ENCODE measurements at regions not wholly inside any gene's neighbourhood (a gene's known extent, or its start where the extent isn't known, plus 50 kb on each side); places are given as distances from the start of the nearest gene placed in this dataset.

GRCh38 chr3:127448161-127448561 lies 142.4 kb downstream of the TPRA1 start:
- no peak for DNase-seq
- no peaks in the 10 kb centered on the region for H3K36me3 Mint-ChIP-seq (ENCODE audit: unreplicated experiment)
- TF ChIP-seq, protein P1, sequence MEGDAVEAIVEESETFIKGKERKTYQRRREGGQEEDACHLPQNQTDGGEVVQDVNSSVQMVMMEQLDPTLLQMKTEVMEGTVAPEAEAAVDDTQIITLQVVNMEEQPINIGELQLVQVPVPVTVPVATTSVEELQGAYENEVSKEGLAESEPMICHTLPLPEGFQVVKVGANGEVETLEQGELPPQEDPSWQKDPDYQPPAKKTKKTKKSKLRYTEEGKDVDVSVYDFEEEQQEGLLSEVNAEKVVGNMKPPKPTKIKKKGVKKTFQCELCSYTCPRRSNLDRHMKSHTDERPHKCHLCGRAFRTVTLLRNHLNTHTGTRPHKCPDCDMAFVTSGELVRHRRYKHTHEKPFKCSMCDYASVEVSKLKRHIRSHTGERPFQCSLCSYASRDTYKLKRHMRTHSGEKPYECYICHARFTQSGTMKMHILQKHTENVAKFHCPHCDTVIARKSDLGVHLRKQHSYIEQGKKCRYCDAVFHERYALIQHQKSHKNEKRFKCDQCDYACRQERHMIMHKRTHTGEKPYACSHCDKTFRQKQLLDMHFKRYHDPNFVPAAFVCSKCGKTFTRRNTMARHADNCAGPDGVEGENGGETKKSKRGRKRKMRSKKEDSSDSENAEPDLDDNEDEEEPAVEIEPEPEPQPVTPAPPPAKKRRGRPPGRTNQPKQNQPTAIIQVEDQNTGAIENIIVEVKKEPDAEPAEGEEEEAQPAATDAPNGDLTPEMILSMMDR (IDR thresholded peaks at IDR 0.05; ENCODE audit: partially characterized antibody, unreplicated experiment), result no peak
- peaks cover 18% of the 10 kb centered on the region for H3K4me1 Mint-ChIP-seq (ENCODE audit: low read depth, unreplicated experiment)
- H3K9me3 Mint-ChIP-seq (ENCODE audit: unreplicated experiment), result peaks cover 7% of the 10 kb centered on the region
- peaks cover 13% of the 10 kb centered on the region for H3K27me3 Mint-ChIP-seq (ENCODE audit: unreplicated experiment)
- no peak overlapping the region for H3K27ac Mint-ChIP-seq (ENCODE audit: unreplicated experiment)
- no peak overlapping the region for H3K4me3 Mint-ChIP-seq (ENCODE audit: unreplicated experiment)

DNA sequence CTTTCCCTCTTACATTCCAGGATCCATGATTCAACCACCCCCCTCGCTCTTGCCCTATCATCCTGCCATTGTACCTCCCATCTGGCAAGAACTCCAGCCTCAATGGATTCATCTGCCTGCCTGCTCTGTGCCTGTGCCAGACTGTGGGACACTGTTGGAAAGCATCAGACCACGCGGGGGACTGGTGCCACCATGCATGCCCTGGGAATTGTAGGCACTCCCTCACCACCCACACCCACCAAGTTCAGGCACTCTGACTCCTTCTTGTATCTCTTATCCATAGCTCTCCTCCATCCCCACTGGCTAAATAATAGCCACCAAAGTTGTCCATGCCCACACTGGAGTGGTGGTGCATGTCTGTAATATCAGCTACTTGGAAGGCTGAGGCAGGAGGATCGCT lies 143.8 kb downstream of the TPRA1 start:
- DNase-seq, result no peak
- Mint-ChIP-seq H3K27me3 (ENCODE audit: unreplicated experiment) (peaks cover 11% of the 10 kb centered on the region), H3K4me3 (ENCODE audit: unreplicated experiment) (no peak overlapping the region), H3K9me3 (ENCODE audit: unreplicated experiment) (peaks cover 3% of the 10 kb centered on the region), H3K27ac (ENCODE audit: unreplicated experiment) (no peak overlapping the region), H3K4me1 (ENCODE audit: low read depth, unreplicated experiment) (peaks cover 12% of the 10 kb centered on the region), H3K36me3 (ENCODE audit: unreplicated experiment) (no peaks in the 10 kb centered on the region)
- TF ChIP-seq, protein P1 (IDR thresholded peaks at IDR 0.05; ENCODE audit: partially characterized antibody, unreplicated experiment), result no peak

DNA sequence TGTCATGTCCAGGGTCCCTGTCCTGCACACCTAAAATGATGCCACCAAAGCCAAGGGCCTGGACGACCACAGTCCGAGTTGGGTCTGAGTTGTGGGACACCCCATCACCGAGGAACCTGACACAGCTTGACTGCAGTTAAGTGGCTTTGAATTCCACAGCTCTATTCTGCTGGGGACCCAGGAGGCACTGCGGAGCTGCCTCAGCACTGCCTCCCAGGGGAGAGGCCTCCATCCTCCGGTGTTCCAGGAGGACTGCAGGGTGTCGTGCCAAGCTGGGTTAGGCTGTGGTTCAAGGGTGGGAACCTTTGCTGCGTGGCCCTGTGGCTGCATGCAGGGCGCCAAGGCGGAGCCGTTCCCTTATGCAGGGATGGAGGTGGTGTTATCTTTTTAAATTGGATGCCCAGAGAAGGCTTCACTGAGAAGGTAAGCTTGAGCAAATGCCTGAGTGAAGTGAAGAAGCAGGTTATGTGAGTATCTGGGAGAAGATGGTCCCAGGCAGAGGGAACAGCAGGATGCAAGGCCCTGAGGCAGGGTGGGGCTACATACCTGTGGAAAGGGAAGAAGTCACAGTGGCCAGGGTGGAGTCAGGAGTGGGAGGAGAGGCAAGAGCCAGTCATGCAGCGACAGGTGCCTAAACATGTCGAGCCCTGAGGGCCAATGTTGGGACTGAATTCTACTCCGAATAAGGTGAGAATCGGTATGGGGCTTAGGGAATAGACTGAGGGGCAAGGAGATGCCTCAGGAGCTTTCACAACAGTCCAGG lies 144.8 kb downstream of the TPRA1 start:
- H3K27me3 Mint-ChIP-seq (ENCODE audit: unreplicated experiment), result peaks cover 7% of the 10 kb centered on the region
- no peak for DNase-seq
- TF ChIP-seq, protein P1 (IDR thresholded peaks at IDR 0.05; ENCODE audit: partially characterized antibody, unreplicated experiment), result no peak

DNA sequence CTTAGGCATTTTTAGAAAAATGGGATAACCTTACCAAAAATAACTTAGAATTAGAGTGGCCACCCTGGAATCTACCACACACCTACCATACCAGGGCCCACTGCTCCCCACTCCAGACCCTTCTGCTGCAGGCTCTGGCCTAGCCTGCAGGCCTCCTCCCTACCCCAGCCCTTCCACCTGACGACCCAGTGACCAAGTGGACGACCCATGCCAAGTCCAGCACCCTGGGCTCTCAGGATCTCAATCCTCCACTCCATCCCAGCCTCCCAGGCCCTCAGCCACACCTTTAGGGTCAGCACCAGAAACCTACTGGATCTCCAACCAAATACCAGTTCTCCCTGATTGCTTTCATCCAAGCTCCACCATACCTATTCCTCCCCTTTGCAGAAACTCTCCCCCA lies 145.8 kb downstream of the TPRA1 start:
- DNase-seq, result no peak
- TF ChIP-seq, protein P1 (IDR thresholded peaks at IDR 0.05; ENCODE audit: partially characterized antibody, unreplicated experiment), result no peak

More for the DNA sequence above, 144.8 kb downstream of the TPRA1 start:
- Mint-ChIP-seq H3K4me3 (ENCODE audit: unreplicated experiment) (no peak overlapping the region), H3K27ac (ENCODE audit: unreplicated experiment) (no peak overlapping the region), H3K4me1 (ENCODE audit: low read depth, unreplicated experiment) (peaks cover 11% of the 10 kb centered on the region), H3K9me3 (ENCODE audit: unreplicated experiment) (peaks cover 3% of the 10 kb centered on the region), H3K36me3 (ENCODE audit: unreplicated experiment) (no peaks in the 10 kb centered on the region)

GRCh38 chr3:127443581-127444375 lies 146.8 kb downstream of the TPRA1 start:
- Mint-ChIP-seq H3K27me3 (ENCODE audit: unreplicated experiment) (peaks cover 4% of the 10 kb centered on the region), H3K36me3 (ENCODE audit: unreplicated experiment) (no peaks in the 10 kb centered on the region), H3K27ac (ENCODE audit: unreplicated experiment) (no peak overlapping the region), H3K4me1 (ENCODE audit: low read depth, unreplicated experiment) (peaks cover 8% of the 10 kb centered on the region), H3K4me3 (ENCODE audit: unreplicated experiment) (no peak overlapping the region), H3K9me3 (ENCODE audit: unreplicated experiment) (no peaks in the 10 kb centered on the region)
- TF ChIP-seq, protein P1 (IDR thresholded peaks at IDR 0.05; ENCODE audit: partially characterized antibody, unreplicated experiment), result no peak
- no peak for DNase-seq

More for the DNA sequence above, 145.8 kb downstream of the TPRA1 start:
- Mint-ChIP-seq H3K27me3 (ENCODE audit: unreplicated experiment) (peaks cover 7% of the 10 kb centered on the region), H3K4me3 (ENCODE audit: unreplicated experiment) (no peak overlapping the region), H3K36me3 (ENCODE audit: unreplicated experiment) (no peaks in the 10 kb centered on the region), H3K27ac (ENCODE audit: unreplicated experiment) (no peak overlapping the region), H3K9me3 (ENCODE audit: unreplicated experiment) (peaks cover 3% of the 10 kb centered on the region), H3K4me1 (ENCODE audit: low read depth, unreplicated experiment) (peaks cover 11% of the 10 kb centered on the region)
